ENCODE measurements at regions not wholly inside any gene's neighbourhood (a gene's known extent, or its start where the extent isn't known, plus 50 kb on each side); places are given as distances from the start of the nearest gene placed in this dataset.

GRCh38 chr13:89923052-89923451, 1424.4 kb upstream of the MIR17HG start:
- no peaks in the 10 kb centered on the region for H3K4me1 ChIP-seq (replicated peaks in 1 of 2; ENCODE audit: control insufficient read depth in 2 of 2, insufficient read depth in 2 of 2, low read length in 2 of 2)
- ChIA-PET POLR2A (no interaction called here), CTCF (ENCODE audit: low intra/inter-chr PET ratio) (no interaction called here)
- FAIRE-seq: no peak
- H3K27me3 ChIP-seq (ENCODE audit: control insufficient read depth in 2 of 2, insufficient read depth in 2 of 2, low read length in 2 of 2): no peaks in the 10 kb centered on the region
- no peak for ATAC-seq
- no peaks in the 10 kb centered on the region; the same call in 1 of the 2 replicates for H3K9me3 ChIP-seq (replicated peaks; ENCODE audit: control insufficient read depth, insufficient read depth, low read depth, low read length)
- H3K4me3 ChIP-seq: no peak overlapping the region
- no peaks in the 10 kb centered on the region for H3K9me1 ChIP-seq (ENCODE audit: control insufficient read depth, insufficient read depth, low read length)
- no peaks in the 10 kb centered on the region for H4K20me1 ChIP-seq (replicated peaks; ENCODE audit: control insufficient read depth, insufficient read depth, low read length)
- DNase-seq (ENCODE audit: extremely low read depth in 1 of 4, low spot score in 3 of 4): no peak
- no peak overlapping the region for H3K27ac ChIP-seq (ENCODE audit: extremely low read depth, low read depth, low read length)
- no TSS peak for BruUV-seq (replicated peaks)
- intact Hi-C loops (cut with micrococcal nuclease) (loop anchor here (5.0 kb wide), 1 partner anchor 49 kb away; no protein-coding TSS in a partner anchor), in situ Hi-C loops (cut with MboI) (no loop called here)
- H3K4me2 ChIP-seq (ENCODE audit: insufficient read depth, low read length): no peak overlapping the region
- 3% methylated on average over 2 of the region's 2 CpGs for WGBS (ENCODE audit: insufficient coverage, low coverage, missing lambda C conversion rate)
- no peaks in the 10 kb centered on the region for H3K36me3 ChIP-seq (ENCODE audit: control insufficient read depth, insufficient read depth, low read length)
- no peaks in the 10 kb centered on the region for H3K79me2 ChIP-seq (ENCODE audit: control insufficient read depth, insufficient read depth, low read length)
- H3K9ac ChIP-seq (ENCODE audit: insufficient read depth in 1 of 2, low read depth in 2 of 2, low read length in 2 of 2): no peak overlapping the region
- TF ChIP-seq ETV1 (tag; conservative IDR thresholded peaks at IDR 0.05; ENCODE audit: low read depth) (no peak), SIRT6 (IDR thresholded peaks at IDR 0.05; ENCODE audit: low read depth, low read length) (no peak), C11orf30 (IDR thresholded peaks at IDR 0.05; ENCODE audit: low read depth) (no peak), GMEB1 (CRISPR knock-in tag; IDR thresholded peaks at IDR 0.05) (no peak), ZFP36 (IDR thresholded peaks at IDR 0.05; ENCODE audit: low read depth, low read length, partially characterized antibody) (no peak), ZNF280B (CRISPR knock-in tag; IDR thresholded peaks at IDR 0.05) (no peak), IRF2 (CRISPR knock-in tag; IDR thresholded peaks at IDR 0.05) (no peak), TGIF2 (CRISPR knock-in tag; IDR thresholded peaks at IDR 0.05) (no peak), BHLHE40 (IDR thresholded peaks at IDR 0.05; ENCODE audit: low read length) (no peak), PYGO2 (tag; IDR thresholded peaks at IDR 0.05) (no peak), RAD51 (IDR thresholded peaks at IDR 0.05; ENCODE audit: borderline replicate concordance, low read depth) (no peak)
- H2AFZ ChIP-seq (ENCODE audit: low read depth, low read length): no peak overlapping the region

Measured in K562 (cell line).